CD14-positive monocyte (primary cell): ENCODE measurements at regions not wholly inside any gene's neighbourhood (a gene's known extent, or its start where the extent isn't known, plus 50 kb on each side); places are given as distances from the start of the nearest gene placed in this dataset.

Experiments used
- DNase-seq, 3 donors: peaks; one replicate each; pipeline ENCODE4 v3.0.0-alpha.2; 2011 to 2022
- H2AFZ ChIP-seq: 2 replicates; pipeline ENCODE4 v1.6.0; 2012; ENCODE audit warnings: mild to moderate bottlenecking, low read depth, low read length, inconsistent platforms; ENCODE audit not compliant: insufficient read depth, poor library complexity, severe bottlenecking
- H3K27ac ChIP-seq, 2 donors: 1 replicate in 1 of 2; 2 replicates in 1 of 2; pipeline ENCODE4 v1.5.1; 2012 to 2013; ENCODE audit warnings: low read length in 2 of 2, control low read depth in 1 of 2, inconsistent platforms in 1 of 2, low read depth in 1 of 2, mild to moderate bottlenecking in 1 of 2
- H3K27me3 ChIP-seq, 2 donors: one replicate each; pipeline versions ENCODE4 v1.6.0 to v1.6.1; 2011 to 2013; ENCODE audit warnings: low read length in 2 of 2; ENCODE audit not compliant: control insufficient read depth in 2 of 2, insufficient read depth in 2 of 2
- H3K36me3 ChIP-seq, 2 donors: replicated peaks in 1 of 2; 1 replicate in 1 of 2; 2 replicates in 1 of 2; pipeline versions ENCODE4 v1.5.1 to v1.6.1; 2012 to 2013; ENCODE audit warnings: low read length in 2 of 2, control low read depth in 1 of 2, inconsistent platforms in 1 of 2, mild to moderate bottlenecking in 1 of 2; ENCODE audit not compliant: insufficient read depth in 2 of 2, control insufficient read depth in 1 of 2
- H3K4me1 ChIP-seq, 2 donors: 1 replicate in 1 of 2; 2 replicates in 1 of 2; pipeline versions ENCODE4 v1.5.1 to v1.6.1; 2012 to 2013; ENCODE audit warnings: low read length in 2 of 2, control low read depth in 1 of 2, inconsistent platforms in 1 of 2, mild to moderate bottlenecking in 1 of 2, moderate library complexity in 1 of 2; ENCODE audit not compliant: insufficient read depth in 2 of 2, control insufficient read depth in 1 of 2
- H3K4me2 ChIP-seq: replicated peaks from 2 replicates; pipeline ENCODE3; 2012; ENCODE audit warnings: low read length, moderate library complexity, mild to moderate bottlenecking; ENCODE audit not compliant: poor library complexity, severe bottlenecking; ENCODE audit errors: extremely low read depth
- H3K4me3 ChIP-seq, 3 experiments: fragments of 200-600 bp in 1 of 3; sonication (generic) in 1 of 3; replicated peaks in 1 of 3; 1 replicate in 2 of 3; 2 replicates in 1 of 3; pipeline ENCODE4 v1.5.1; 2011 to 2013; ENCODE audit warnings: low read length in 3 of 3, mild to moderate bottlenecking in 3 of 3, control low read depth in 2 of 3, low read depth in 2 of 3, inconsistent platforms in 1 of 3, moderate library complexity in 1 of 3
- H3K79me2 ChIP-seq: 2 replicates; pipeline ENCODE4 v1.6.0; 2012; ENCODE audit warnings: mild to moderate bottlenecking, control low read depth, inconsistent platforms, low read length, moderate library complexity; ENCODE audit not compliant: insufficient read depth
- H3K9ac ChIP-seq: 2 replicates; pipeline ENCODE4 v1.6.0; 2017; ENCODE audit warnings: low read length, mild to moderate bottlenecking; ENCODE audit not compliant: insufficient read depth, poor library complexity, severe bottlenecking
- H3K9me3 ChIP-seq, 2 donors: replicated peaks in 1 of 2; 1 replicate in 1 of 2; 2 replicates in 1 of 2; pipeline versions ENCODE4 v1.5.1 to v1.6.1; 2012 to 2013; ENCODE audit warnings: low read length in 2 of 2, control low read depth in 1 of 2; ENCODE audit not compliant: control insufficient read depth in 1 of 2, insufficient read depth in 1 of 2
- H4K20me1 ChIP-seq: 2 replicates; pipeline ENCODE4 v1.6.0; 2012; ENCODE audit warnings: mild to moderate bottlenecking, low read length, control low read depth, moderate library complexity; ENCODE audit not compliant: insufficient read depth
- H3K27ac Mint-ChIP-seq, 7 donors: one replicate each; pipeline ENCODE4 v1.8.0; 2020; ENCODE audit warnings: mild to moderate bottlenecking in 7 of 7, mixed read lengths in 7 of 7, moderate library complexity in 6 of 7, inconsistent platforms in 2 of 7
- H3K27me3 Mint-ChIP-seq, 3 donors: one replicate each; pipeline ENCODE4 v1.8.0; 2021 to 2022; ENCODE audit warnings: low read depth in 3 of 3, mild to moderate bottlenecking in 3 of 3, mixed read lengths in 3 of 3, moderate library complexity in 3 of 3, inconsistent platforms in 1 of 3
- H3K36me3 Mint-ChIP-seq, 2 donors: one replicate each; pipeline ENCODE4 v1.8.0; 2020; ENCODE audit warnings: mixed read lengths in 2 of 2, inconsistent platforms in 1 of 2, mild to moderate bottlenecking in 1 of 2
- H3K4me1 Mint-ChIP-seq: one replicate; pipeline ENCODE4 v1.8.0; 2020; ENCODE audit warnings: mild to moderate bottlenecking, mixed read lengths
- H3K4me3 Mint-ChIP-seq, 2 donors: one replicate each; pipeline ENCODE4 v1.8.0; 2020; ENCODE audit warnings: mild to moderate bottlenecking in 2 of 2, mixed read lengths in 2 of 2, moderate library complexity in 1 of 2
- H3K9me3 Mint-ChIP-seq, 7 donors: one replicate each; pipeline ENCODE4 v1.8.0; 2020 to 2022; ENCODE audit warnings: mixed read lengths in 7 of 7, mild to moderate bottlenecking in 6 of 7, moderate library complexity in 6 of 7, inconsistent platforms in 2 of 7
- CTCF ChIP-seq: fragments of 200-600 bp; IDR thresholded peaks from one replicate; pipeline ENCODE4 v1.8.0; 2022; ENCODE audit warnings: antibody characterized with exemption, mild to moderate bottlenecking
- WGBS: methylation state at CpG from one replicate; pipeline ENCODE4 v1.1.5; 2013; ENCODE audit warnings: missing lambda C conversion rate; ENCODE audit not compliant: insufficient coverage; 5-methylcytosine and 5-hydroxymethylcytosine counted together
- intact Hi-C, 2 donors: fragments of 100-400 bp; cut with micrococcal nuclease; formaldehyde crosslinking; loops; one replicate each; pipeline versions ENCODE4 v1.15.0 to v1.15.1; 2023

GRCh38 chr10:128850647-128851046, 616.4 kb upstream of the MGMT start:
- no peak for TF ChIP-seq CTCF
- Histone ChIP-seq H3K9me3 (no peaks in the 10 kb centered on the region), H3K4me3 (no peak overlapping the region), H4K20me1 (no peaks in the 10 kb centered on the region), H3K4me1 (no peaks in the 10 kb centered on the region), H3K27me3 (no peaks in the 10 kb centered on the region), H3K27ac (no peak overlapping the region), H3K9ac (no peak overlapping the region), H3K4me2 (no peak overlapping the region), H3K36me3 (no peaks in the 10 kb centered on the region), H2AFZ (no peak overlapping the region), H3K79me2 (no peaks in the 10 kb centered on the region)
- Mint-ChIP-seq H3K4me3 (no peak overlapping the region), H3K27me3 (peaks cover 4 to 9% (median 5%) of the 10 kb centered on the region in 3 donors), H3K9me3 (no peaks in the 10 kb centered on the region), H3K4me1 (no peaks in the 10 kb centered on the region), H3K27ac (no peak overlapping the region), H3K36me3 (no peaks in the 10 kb centered on the region)
- DNase-seq = no peak
- 100% methylated on average over 2 of the region's 8 CpGs for WGBS
- intact Hi-C loops = no loop called here

DNA sequence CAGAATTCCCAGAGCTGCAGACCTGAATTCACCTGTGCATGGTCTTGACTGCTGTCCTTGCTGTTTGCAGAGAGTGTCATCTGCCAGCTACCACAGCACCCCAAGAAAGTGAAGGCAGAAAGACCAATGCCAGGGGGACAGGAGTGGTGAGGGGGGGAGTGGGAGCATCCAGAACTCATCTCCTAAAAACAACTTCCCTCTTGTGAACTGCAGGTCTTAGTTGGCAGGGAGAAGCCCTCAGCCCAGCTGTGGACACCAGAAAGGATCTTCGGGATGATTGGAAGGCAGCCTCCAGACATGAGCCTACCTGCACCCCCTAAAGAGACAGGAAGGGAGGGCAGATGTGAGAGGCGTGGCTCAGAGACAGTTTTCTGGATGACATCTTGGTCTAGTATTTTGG, 615.8 kb upstream of the MGMT start:
- no peak overlapping the region for H3K9ac ChIP-seq
- peaks cover 4 to 9% (median 5%) of the 10 kb centered on the region in 3 donors for H3K27me3 Mint-ChIP-seq

More for the DNA sequence above, 615.8 kb upstream of the MGMT start:
- H3K27me3 ChIP-seq = no peaks in the 10 kb centered on the region
- Mint-ChIP-seq H3K27ac (no peak overlapping the region), H3K4me1 (no peaks in the 10 kb centered on the region), H3K9me3 (no peaks in the 10 kb centered on the region), H3K36me3 (no peaks in the 10 kb centered on the region), H3K4me3 (no peak overlapping the region)
- no peaks in the 10 kb centered on the region for H4K20me1 ChIP-seq
- H3K79me2 ChIP-seq = no peaks in the 10 kb centered on the region
- H3K4me1 ChIP-seq = no peaks in the 10 kb centered on the region
- no peak overlapping the region for H3K27ac ChIP-seq
- H3K36me3 ChIP-seq = no peaks in the 10 kb centered on the region
- H3K4me2 ChIP-seq = no peak overlapping the region
- no peak for DNase-seq
- TF ChIP-seq CTCF = no peak
- no peaks in the 10 kb centered on the region for H3K9me3 ChIP-seq
- no peak overlapping the region for H2AFZ ChIP-seq
- no CpG with 5 or more reads among the region's 2 CpGs for WGBS
- intact Hi-C loops = no loop called here
- H3K4me3 ChIP-seq = no peak overlapping the region
